ENCODE measurements at regions not wholly inside any gene's neighbourhood (a gene's known extent, or its start where the extent isn't known, plus 50 kb on each side); places are given as distances from the start of the nearest gene placed in this dataset.
"Not testable (repeated sequence)": the region's sequence is repeated elsewhere in the genome, so short reads cannot be mapped to it uniquely, and the experiment has no call there.

GRCh38 chr6:19892260-19892659, 55.1 kb downstream of the ID4 start:
- DNase-seq, result no peak

GRCh38 chr6:19895866-19896692, 58.9 kb downstream of the ID4 start:
- no peak for DNase-seq

GRCh38 chr6:19896693-19897010, 59.5 kb downstream of the ID4 start:
- no peak for DNase-seq

- DNase-seq, result no peak
Measured at GRCh38 chr6:19898141-19898740, 61.1 kb downstream of the ID4 start.

GRCh38 chr6:19902201-19902600, 65.0 kb downstream of the ID4 start:
- DNase-seq, result no peak

- not testable (repeated sequence) for DNase-seq
Measured at GRCh38 chr6:19904408-19904807, 67.2 kb downstream of the ID4 start.

GRCh38 chr6:19905584-19905983, 68.4 kb downstream of the ID4 start:
- DNase-seq, result no peak

GRCh38 chr6:19906171-19906570, 69.0 kb downstream of the ID4 start:
- DNase-seq, result no peak

GRCh38 chr6:19911223-19911622, 74.1 kb downstream of the ID4 start:
- no peak for DNase-seq

GRCh38 chr6:19918436-19918835, 81.3 kb downstream of the ID4 start:
- no peak for DNase-seq

- DNase-seq, result no peak
Measured at GRCh38 chr6:19921786-19922185, 84.6 kb downstream of the ID4 start.

- no peak for DNase-seq
Measured at GRCh38 chr6:19925533-19925932, 88.4 kb downstream of the ID4 start.

GRCh38 chr6:19928461-19928860, 91.3 kb downstream of the ID4 start:
- no peak for DNase-seq

- DNase-seq, result no peak
Measured at GRCh38 chr6:19929312-19929711, 92.1 kb downstream of the ID4 start.

- no peak for DNase-seq
Measured at GRCh38 chr6:19934996-19935591, 97.9 kb downstream of the ID4 start.

- not testable (repeated sequence) for DNase-seq
Measured at GRCh38 chr6:19939321-19939720, 102.2 kb downstream of the ID4 start.

GRCh38 chr6:19939926-19940325, 102.8 kb downstream of the ID4 start:
- DNase-seq, result not testable (repeated sequence)

GRCh38 chr6:19943042-19943441, 105.9 kb downstream of the ID4 start:
- DNase-seq, result no peak

- no peak for DNase-seq
Measured at GRCh38 chr6:19945843-19946358, 108.7 kb downstream of the ID4 start.

- no peak for DNase-seq
Measured at GRCh38 chr6:19949155-19949554, 112.0 kb downstream of the ID4 start.

- DNase-seq, result no peak
Measured at GRCh38 chr6:19964115-19964514, 126.9 kb downstream of the ID4 start.

GRCh38 chr6:19968201-19968600, 131.0 kb downstream of the ID4 start:
- no peak for DNase-seq

- no peak for DNase-seq
Measured at GRCh38 chr6:19972221-19972620, 135.1 kb downstream of the ID4 start.

All from SW 1271 (cell line).